ENCODE measurements at regions not wholly inside any gene's neighbourhood (a gene's known extent, or its start where the extent isn't known, plus 50 kb on each side); places are given as distances from the start of the nearest gene placed in this dataset.

DNA sequence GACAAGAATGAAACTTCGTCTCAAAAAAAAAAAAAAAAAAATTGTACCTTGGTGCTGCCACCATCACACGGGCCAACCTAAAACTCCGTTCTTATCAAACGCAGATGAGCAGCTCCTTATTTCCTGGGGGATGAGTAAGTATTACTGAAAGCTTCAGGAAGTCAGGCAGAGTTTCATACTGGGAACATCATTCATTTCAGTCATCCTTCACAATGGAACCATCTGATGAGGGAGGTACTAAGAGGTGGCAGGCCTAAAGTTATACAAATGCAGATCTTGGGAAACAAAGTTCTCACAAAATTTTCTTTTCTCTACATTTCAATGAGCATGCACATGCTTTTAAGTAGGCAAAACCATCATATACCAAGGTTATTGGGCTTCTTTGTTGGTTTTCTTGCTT lies 636.0 kb upstream of the LMCD1 start:
- ATAC-seq (replicated peaks in 1 of 2) (no peak), DNase-seq (no peak)
- no peaks in the 10 kb centered on the region for H3K27me3 Mint-ChIP-seq (ENCODE audit: low read depth)
- peaks cover 1 to 2% of the 10 kb centered on the region in 2 donors for H3K9me3 Mint-ChIP-seq
- H3K4me1 Mint-ChIP-seq (ENCODE audit: low read depth): peaks cover 5% of the 10 kb centered on the region
- no peak overlapping the region for H3K4me3 Mint-ChIP-seq
- H3K27ac Mint-ChIP-seq: no peak overlapping the region
- H3K36me3 Mint-ChIP-seq (ENCODE audit: insufficient read depth in 2 of 2): peaks cover 0 to 3% of the 10 kb centered on the region in 2 donors

DNA sequence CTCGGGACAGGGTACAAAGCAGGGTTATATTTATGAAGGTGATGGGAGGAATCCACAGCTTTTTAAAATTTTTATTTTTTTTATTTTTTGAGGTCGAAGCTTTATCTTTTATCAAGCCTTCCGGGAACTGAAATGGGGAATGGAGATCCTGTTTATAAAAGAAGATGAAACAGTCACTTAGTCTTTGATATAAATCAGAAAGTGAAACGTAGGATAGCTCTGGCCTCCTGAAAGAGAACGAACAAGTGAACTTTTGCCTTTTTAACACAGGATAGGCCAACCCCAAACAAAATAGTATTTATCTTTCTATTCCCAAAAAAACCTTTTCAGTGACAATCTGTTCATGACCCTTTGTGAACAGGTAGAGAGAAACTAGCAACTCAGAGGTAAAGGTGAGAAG lies 634.0 kb upstream of the LMCD1 start:
- peaks cover 1 to 4% of the 10 kb centered on the region in 2 donors for H3K9me3 Mint-ChIP-seq

DNA sequence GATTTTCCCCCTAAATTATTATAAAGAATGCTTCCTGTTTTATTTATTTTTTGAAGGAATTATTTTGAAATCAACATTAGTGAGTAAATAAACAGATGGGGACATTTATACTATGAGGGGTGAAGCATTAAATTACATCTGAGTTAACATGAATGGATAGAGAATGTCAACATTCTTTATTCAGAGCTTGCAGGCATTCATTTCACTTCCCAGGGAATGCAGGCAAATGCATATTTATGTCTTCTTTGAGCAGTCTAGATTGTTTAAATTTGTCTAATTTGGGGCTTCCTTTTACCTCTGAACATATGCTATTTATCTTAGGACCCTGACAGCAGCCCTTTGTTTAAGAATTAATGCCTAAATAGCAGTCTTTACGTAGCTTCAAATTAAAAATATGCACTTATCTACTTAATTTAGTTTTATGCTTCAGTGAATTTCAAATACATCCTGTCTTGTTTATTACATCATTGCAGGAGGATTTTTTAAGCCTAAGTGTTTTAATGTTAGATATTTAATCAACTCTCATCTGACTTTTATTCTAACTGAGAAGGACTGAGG lies 630.5 kb upstream of the LMCD1 start:
- DNase-seq: no peak

More for the DNA sequence above, 634.0 kb upstream of the LMCD1 start:
- Mint-ChIP-seq H3K36me3 (ENCODE audit: insufficient read depth in 2 of 2) (peaks cover 0 to 3% of the 10 kb centered on the region in 2 donors), H3K4me1 (ENCODE audit: low read depth) (no peaks in the 10 kb centered on the region), H3K27me3 (ENCODE audit: low read depth) (no peaks in the 10 kb centered on the region), H3K27ac (no peak overlapping the region), H3K4me3 (peak overlapping the region; percentile 24 to 34)
- no peak for ATAC-seq (replicated peaks in 1 of 2)
- DNase-seq: no peak

DNA sequence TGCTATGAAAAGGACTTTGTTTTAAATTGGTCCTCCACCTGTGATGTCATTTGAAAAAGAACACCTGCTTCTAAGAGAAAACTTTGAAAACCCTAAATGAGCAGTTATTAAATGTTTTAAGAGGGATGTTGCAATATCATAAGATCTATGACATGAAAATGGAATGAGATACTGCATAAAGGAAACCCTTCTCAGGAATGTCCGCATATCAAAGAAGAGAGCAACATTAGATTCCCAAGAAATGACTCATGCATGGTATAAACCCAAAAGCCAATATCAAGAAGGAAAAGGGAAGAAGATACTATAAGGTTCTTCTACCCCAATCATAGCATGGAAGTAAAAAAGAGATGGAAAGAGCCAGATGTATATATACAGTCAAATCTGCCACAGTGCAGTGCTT lies 627.5 kb upstream of the LMCD1 start:
- Mint-ChIP-seq H3K4me3 (no peak overlapping the region), H3K27me3 (ENCODE audit: low read depth) (no peaks in the 10 kb centered on the region), H3K36me3 (ENCODE audit: insufficient read depth in 2 of 2) (peaks cover 0 to 3% of the 10 kb centered on the region in 2 donors), H3K27ac (no peak overlapping the region), H3K9me3 (peaks cover 3 to 6% of the 10 kb centered on the region in 2 donors), H3K4me1 (ENCODE audit: low read depth) (peaks cover 24% of the 10 kb centered on the region)
- ATAC-seq (replicated peaks in 1 of 2) (no peak), DNase-seq (no peak)

More for the DNA sequence above, 630.5 kb upstream of the LMCD1 start:
- ATAC-seq (replicated peaks in 1 of 2): no peak
- no peaks in the 10 kb centered on the region for H3K4me1 Mint-ChIP-seq (ENCODE audit: low read depth)
- H3K36me3 Mint-ChIP-seq (ENCODE audit: insufficient read depth in 2 of 2): peaks cover 0 to 3% of the 10 kb centered on the region in 2 donors
- no peaks in the 10 kb centered on the region for H3K27me3 Mint-ChIP-seq (ENCODE audit: low read depth)
- no peak overlapping the region for H3K4me3 Mint-ChIP-seq
- peaks cover 4% of the 10 kb centered on the region in 2 donors for H3K9me3 Mint-ChIP-seq
- no peak overlapping the region for H3K27ac Mint-ChIP-seq

DNA sequence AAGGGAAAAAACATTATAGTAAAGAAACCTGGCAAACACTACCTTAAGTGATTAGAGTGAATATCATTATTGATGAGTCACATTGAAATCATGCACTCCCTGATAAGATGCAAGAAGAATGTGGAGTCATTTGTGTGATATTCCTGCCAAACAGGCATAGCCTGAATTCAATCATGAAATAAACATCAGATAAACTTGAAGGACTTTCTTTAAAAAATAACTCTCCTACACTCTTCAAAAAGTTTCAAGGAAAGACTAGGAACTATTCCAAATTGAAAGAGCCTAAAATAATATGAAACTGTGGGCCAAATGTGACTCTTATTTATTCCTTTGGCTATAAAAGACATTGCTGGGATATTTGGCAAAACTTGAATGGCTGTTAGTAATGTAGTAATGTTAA lies 625.7 kb upstream of the LMCD1 start:
- H3K27ac Mint-ChIP-seq: no peak overlapping the region
- no peak overlapping the region for H3K4me3 Mint-ChIP-seq
- peaks cover 2 to 4% of the 10 kb centered on the region in 2 donors for H3K36me3 Mint-ChIP-seq (ENCODE audit: insufficient read depth in 2 of 2)
- peaks cover 6 to 12% of the 10 kb centered on the region in 2 donors for H3K9me3 Mint-ChIP-seq
- ATAC-seq (replicated peaks in 1 of 2): no peak
- H3K27me3 Mint-ChIP-seq (ENCODE audit: low read depth): no peaks in the 10 kb centered on the region
- H3K4me1 Mint-ChIP-seq (ENCODE audit: low read depth): peaks cover 42% of the 10 kb centered on the region
- no peak for DNase-seq

DNA sequence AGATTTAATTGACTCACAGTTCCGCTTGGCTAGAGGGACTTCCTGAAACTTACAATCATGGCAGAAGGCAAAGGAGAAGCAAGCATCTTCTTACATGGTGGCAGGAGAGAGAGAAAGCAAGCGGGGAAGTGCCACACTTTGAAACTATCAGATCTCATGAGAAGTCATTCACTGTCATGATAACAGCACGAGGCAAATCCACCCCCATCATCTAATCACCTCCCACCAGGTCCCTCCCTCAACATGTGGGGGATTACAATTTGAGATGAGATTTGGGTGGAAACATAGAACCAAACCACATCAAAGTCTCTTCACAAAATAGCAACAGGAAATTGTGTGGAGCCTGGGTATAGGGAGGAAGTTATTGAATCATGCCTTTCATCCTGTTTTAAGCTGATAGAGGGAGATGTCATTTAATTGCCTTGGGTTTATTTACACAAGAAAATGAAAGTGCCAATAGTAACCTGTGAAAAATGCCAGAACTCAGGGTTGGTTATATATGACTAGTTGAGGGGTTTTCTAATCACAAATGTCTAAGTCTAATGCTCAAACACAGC lies 624.8 kb upstream of the LMCD1 start:
- ATAC-seq (replicated peaks in 1 of 2) (peak; percentile 79), DNase-seq (peak; percentile 27 to 32)
- peaks cover 9 to 15% of the 10 kb centered on the region in 2 donors for H3K9me3 Mint-ChIP-seq
- H3K27me3 Mint-ChIP-seq (ENCODE audit: low read depth): no peaks in the 10 kb centered on the region
- H3K36me3 Mint-ChIP-seq (ENCODE audit: insufficient read depth in 2 of 2): peaks cover 4 to 6% of the 10 kb centered on the region in 2 donors
- H3K4me1 Mint-ChIP-seq (ENCODE audit: low read depth): peaks cover 45% of the 10 kb centered on the region
- H3K4me3 Mint-ChIP-seq: peak overlapping the region; percentile 23 to 68
- H3K27ac Mint-ChIP-seq: peak overlapping the region; percentile 67

DNA sequence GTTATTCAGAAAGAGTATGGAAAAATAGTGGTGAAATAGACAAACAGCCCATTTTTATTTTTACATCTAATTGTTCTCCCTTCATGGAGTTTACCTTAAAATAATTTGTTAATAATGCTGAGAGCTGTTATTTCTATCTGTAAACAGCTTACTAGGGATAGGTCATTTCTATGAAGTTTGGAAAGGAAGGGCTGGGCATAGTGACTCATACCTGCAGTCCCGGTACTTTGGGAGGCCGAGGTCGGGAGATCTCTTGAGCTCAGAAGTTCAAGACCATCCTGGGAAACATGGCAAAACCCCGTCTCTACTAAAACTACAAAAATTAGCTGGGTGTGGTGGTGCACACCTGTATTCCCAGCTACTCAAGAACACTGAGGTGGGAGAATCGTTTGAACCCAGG lies 624.3 kb upstream of the LMCD1 start:
- peak overlapping the region; percentile 23 to 68 for H3K4me3 Mint-ChIP-seq
- no peak for ATAC-seq (replicated peaks in 1 of 2)
- H3K27me3 Mint-ChIP-seq (ENCODE audit: low read depth): no peaks in the 10 kb centered on the region
- H3K4me1 Mint-ChIP-seq (ENCODE audit: low read depth): peaks cover 45% of the 10 kb centered on the region
- H3K36me3 Mint-ChIP-seq (ENCODE audit: insufficient read depth in 2 of 2): peaks cover 4 to 8% of the 10 kb centered on the region in 2 donors
- H3K27ac Mint-ChIP-seq: peak overlapping the region; percentile 10
- DNase-seq: no peak
- peaks cover 9 to 17% of the 10 kb centered on the region in 2 donors for H3K9me3 Mint-ChIP-seq

DNA sequence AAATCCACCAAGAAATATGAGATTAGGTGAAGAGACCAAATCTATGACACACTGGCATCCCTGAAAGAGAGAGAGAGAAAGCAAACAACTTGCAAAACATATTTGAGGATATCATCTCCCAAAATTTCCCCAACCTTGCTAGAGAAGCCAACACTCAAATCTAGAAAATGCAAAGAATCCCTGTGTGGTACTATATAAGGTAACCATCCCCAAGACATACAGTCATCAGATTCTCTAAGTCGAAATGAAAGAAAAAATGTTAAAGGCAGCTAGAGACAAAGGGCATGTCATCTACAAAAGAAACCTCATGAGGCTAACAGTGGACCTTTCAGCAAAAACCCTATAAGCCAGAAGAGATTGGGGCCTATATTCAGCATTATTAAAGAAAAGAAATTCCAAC lies 622.1 kb upstream of the LMCD1 start:
- ATAC-seq (replicated peaks in 1 of 2): peak; percentile 59 to 64
- peak overlapping the region; percentile 75 for H3K27ac Mint-ChIP-seq
- peaks cover 14 to 15% of the 10 kb centered on the region in 2 donors for H3K9me3 Mint-ChIP-seq
- DNase-seq: no peak
- H3K27me3 Mint-ChIP-seq (ENCODE audit: low read depth): no peaks in the 10 kb centered on the region
- peaks cover 6 to 9% of the 10 kb centered on the region in 2 donors for H3K36me3 Mint-ChIP-seq (ENCODE audit: insufficient read depth in 2 of 2)
- peaks cover 45% of the 10 kb centered on the region for H3K4me1 Mint-ChIP-seq (ENCODE audit: low read depth)
- peak overlapping the region in 1 of 2 donors; percentile 65 for H3K4me3 Mint-ChIP-seq

DNA sequence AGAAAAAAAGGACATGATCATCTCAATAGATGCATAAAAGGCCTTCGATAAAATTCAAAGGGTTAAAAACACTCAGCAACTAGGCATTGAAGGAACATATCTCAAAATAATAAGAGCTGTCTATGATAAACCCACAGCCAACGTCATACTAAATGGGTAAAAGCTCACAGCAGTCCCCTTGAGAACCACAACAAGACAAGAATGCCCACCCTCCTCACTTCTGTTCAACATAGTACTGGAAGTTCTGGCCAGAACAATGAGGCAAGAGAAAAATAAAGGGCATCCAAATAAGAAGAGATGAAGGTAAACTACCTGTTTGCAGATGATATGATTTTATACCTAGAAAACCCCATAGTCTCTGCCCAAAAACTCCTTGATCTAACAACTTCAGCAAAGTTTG lies 619.7 kb upstream of the LMCD1 start:
- H3K4me1 Mint-ChIP-seq (ENCODE audit: low read depth): peaks cover 38% of the 10 kb centered on the region
- peaks cover 18 to 21% of the 10 kb centered on the region in 2 donors for H3K9me3 Mint-ChIP-seq
- H3K27ac Mint-ChIP-seq: no peak overlapping the region
- no peak overlapping the region for H3K4me3 Mint-ChIP-seq
- ATAC-seq (replicated peaks in 1 of 2): no peak
- H3K36me3 Mint-ChIP-seq (ENCODE audit: insufficient read depth in 2 of 2): peaks cover 7 to 14% of the 10 kb centered on the region in 2 donors
- no peak for DNase-seq
- H3K27me3 Mint-ChIP-seq (ENCODE audit: low read depth): no peaks in the 10 kb centered on the region

DNA sequence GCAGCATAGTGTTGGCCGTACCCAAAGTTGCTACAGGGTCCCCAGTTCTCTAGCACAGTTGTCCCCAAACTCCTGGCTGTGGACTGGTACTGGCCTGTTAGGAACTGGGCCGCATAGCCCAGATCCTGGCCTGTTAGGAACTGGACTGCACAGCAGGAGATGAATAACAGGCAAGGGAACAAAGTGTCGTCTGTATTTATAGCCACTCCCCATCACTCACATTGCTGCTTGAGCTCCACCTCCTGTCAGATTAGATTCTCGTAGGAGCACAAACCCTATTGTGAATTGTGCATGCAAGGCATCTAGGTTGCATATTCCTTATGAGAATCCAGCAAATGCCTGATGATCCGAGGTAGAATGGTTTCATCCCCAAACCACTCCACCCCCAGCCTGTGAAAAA lies 604.0 kb upstream of the LMCD1 start:
- H3K27me3 Mint-ChIP-seq (ENCODE audit: low read depth): no peaks in the 10 kb centered on the region
- H3K4me3 Mint-ChIP-seq: no peak overlapping the region
- no peaks in the 10 kb centered on the region for H3K4me1 Mint-ChIP-seq (ENCODE audit: low read depth)
- no peaks in the 10 kb centered on the region for H3K36me3 Mint-ChIP-seq (ENCODE audit: insufficient read depth in 2 of 2)
- DNase-seq: no peak
- ATAC-seq (replicated peaks in 1 of 2): no peak
- no peak overlapping the region for H3K27ac Mint-ChIP-seq
- peaks cover 3 to 5% of the 10 kb centered on the region in 2 donors for H3K9me3 Mint-ChIP-seq

DNA sequence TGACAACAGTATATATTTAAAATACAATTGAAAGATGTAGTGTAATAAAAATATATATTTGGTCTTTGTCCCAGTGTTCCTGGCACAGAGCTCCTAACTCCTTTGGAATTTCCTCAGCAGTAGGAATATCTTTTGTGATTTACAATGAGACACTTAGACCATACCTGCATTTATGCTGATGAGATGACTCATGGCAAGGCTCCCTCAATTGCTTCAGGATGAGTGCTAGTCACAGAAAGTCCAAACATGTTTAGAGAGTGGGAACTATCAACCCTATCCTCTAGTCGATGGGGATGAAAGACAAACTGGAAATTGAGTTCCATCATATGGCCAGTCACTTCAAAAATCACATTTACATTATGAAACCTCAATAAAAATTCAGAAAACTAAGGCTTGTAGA lies 588.3 kb upstream of the LMCD1 start:
- H3K36me3 Mint-ChIP-seq (ENCODE audit: insufficient read depth in 2 of 2): no peaks in the 10 kb centered on the region
- no peak for ATAC-seq (replicated peaks in 1 of 2)
- no peaks in the 10 kb centered on the region for H3K27me3 Mint-ChIP-seq (ENCODE audit: low read depth)

DNA sequence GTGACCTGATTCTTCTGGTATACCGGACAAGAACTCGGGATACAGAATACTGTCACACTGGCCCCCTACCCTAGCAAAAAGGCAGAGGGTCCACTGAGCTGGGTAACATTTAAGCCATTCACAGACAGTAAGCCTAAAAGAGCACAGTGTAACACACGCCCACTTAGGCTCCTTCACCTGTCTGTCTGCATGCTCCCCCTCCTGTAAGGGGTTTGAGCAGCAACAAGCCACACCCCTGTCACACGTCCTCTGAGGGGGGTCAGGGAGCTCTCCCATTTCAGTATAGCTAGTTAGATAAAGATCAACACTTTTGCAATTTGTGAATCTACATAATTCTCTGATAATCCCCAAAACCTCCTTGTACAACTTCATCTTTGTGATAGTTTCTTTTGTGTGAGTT lies 586.3 kb upstream of the LMCD1 start:
- Mint-ChIP-seq H3K9me3 (peaks cover 0 to 2% of the 10 kb centered on the region in 2 donors), H3K4me1 (ENCODE audit: low read depth) (peaks cover 11% of the 10 kb centered on the region), H3K4me3 (no peak overlapping the region), H3K27ac (peak overlapping the region; percentile 6), H3K36me3 (ENCODE audit: insufficient read depth in 2 of 2) (no peaks in the 10 kb centered on the region), H3K27me3 (ENCODE audit: low read depth) (no peaks in the 10 kb centered on the region)
- DNase-seq (no peak), ATAC-seq (replicated peaks in 1 of 2) (no peak)

More for the DNA sequence above, 588.3 kb upstream of the LMCD1 start:
- no peak overlapping the region for H3K27ac Mint-ChIP-seq
- DNase-seq: no peak
- no peak overlapping the region for H3K4me3 Mint-ChIP-seq
- peaks cover 0 to 2% of the 10 kb centered on the region in 2 donors for H3K9me3 Mint-ChIP-seq
- H3K4me1 Mint-ChIP-seq (ENCODE audit: low read depth): peaks cover 6% of the 10 kb centered on the region

DNA sequence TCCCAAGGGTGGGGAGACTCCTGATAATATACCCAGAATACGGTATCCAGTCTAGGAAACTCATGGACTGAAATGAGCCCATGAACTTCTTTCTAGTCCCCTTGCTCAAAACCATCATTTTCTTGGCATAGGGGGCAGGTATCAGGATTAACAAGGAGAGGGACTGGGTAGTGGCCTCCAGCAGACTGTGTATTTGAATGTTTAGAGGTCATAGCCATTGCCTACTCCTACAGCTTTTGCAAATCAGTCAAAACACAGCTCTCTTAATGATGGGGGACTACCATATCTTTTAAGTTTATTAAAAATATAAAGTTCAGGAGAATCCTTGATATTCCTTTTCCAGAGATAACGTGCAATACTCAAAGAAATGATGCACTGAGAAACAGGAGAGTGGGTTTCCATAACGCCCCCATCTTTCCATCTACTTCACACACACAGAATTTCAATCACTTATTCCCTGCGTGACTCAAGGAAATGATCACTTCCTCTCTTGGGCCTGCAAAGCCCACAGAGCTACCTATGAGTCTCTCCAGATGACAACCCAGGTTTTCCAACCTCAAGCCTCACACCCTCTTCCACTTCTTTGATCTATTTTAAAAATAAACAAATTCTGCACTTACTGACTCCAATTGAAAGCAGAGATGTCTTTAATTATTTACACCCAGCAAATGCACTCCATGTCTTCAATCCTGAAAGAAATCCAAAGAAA lies 584.0 kb upstream of the LMCD1 start:
- peaks cover 11% of the 10 kb centered on the region for H3K4me1 Mint-ChIP-seq (ENCODE audit: low read depth)
- H3K27me3 Mint-ChIP-seq (ENCODE audit: low read depth): no peaks in the 10 kb centered on the region
- peak; percentile 7 to 17 for DNase-seq
- H3K9me3 Mint-ChIP-seq: no peaks in the 10 kb centered on the region
- peak overlapping the region in 1 of 2 donors; percentile 41 for H3K4me3 Mint-ChIP-seq
- peak; percentile 88 to 93 for ATAC-seq (replicated peaks in 1 of 2)
- H3K36me3 Mint-ChIP-seq (ENCODE audit: insufficient read depth in 2 of 2): no peaks in the 10 kb centered on the region
- H3K27ac Mint-ChIP-seq: peak overlapping the region; percentile 2

All from activated T-cell treated with anti-CD3 and anti-CD28 coated beads, Interleukin-2, amount 50 U/mL, for 72 hours (primary cell).